NCI-H1105 (cell line): ENCODE measurements at regions not wholly inside any gene's neighbourhood (a gene's known extent, or its start where the extent isn't known, plus 50 kb on each side); places are given as distances from the start of the nearest gene placed in this dataset.

Source experiments
- DNase-seq: peaks from one replicate; lab custom pipeline; 2025; lab: John Stamatoyannopoulos, UW

DNA sequence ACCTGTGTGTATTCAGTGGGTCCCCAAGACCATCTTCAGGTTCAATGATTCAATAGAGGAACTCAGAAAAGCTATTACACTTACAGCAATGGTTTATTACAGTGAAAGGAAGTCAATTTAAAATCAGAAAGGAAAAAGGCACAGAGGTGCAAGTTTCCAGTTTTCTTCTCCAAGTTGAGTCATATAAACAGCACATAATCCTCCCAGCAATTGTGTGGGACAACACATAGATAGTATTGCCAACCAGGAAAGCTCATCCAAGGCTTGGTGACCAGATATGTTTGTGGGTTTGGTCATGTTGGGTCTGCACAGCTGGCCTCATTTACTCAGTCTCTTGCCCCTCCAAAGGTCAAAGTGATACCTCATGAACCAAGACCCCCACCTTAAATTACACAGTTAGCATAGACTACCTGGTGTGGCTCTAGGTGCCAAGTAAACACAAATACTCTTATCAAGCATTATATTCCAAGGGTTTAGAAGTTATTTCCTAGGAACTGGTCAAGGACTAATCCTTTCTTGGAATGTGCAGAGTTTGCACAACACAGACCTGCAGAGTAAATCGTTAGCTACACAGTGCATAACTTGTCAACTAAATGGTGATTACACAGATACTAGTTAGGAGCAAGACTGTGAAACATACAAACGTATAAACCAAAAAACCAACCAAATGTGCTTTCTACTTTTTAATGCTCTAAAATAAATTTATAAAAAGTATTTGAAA, 777.3 kb downstream of the PCDH18 start:
- DNase-seq = no peak

DNA sequence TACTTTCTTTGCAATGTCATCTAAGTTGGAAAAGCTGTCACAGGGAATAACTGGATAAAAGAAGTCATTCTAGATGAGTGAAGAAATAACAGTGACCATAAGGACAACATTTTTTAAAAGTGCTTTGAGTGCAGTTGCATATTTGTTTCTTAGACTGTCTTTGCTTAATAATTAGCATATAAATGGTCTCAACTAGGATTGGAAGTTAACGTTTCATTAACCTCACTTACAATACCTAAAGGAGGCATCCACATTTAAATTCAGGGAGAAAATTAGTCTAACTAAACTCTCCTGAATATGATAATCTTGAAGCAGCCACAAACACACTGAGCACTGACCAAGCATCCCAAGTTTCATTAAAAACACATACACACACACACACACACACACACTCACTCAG, 780.7 kb downstream of the PCDH18 start:
- no peak for DNase-seq

DNA sequence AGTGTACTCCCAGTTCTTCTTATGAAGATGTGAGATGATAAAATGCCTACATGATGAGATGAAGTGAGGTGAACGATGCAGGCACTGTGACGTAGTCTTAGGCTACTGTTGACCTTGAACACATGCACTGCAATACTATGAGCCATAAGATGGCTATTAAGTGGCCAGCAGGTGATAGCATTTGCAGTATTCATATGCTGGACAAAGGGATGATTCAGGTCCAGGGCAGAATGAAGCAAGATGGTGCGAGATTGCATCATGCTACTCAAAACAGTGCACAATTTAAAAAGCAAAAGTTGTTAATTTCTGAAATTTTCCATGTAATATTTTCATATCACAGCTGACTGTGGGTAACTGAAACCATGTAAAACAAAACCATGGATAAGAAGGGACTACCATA, 781.4 kb downstream of the PCDH18 start:
- DNase-seq = no peak

DNA sequence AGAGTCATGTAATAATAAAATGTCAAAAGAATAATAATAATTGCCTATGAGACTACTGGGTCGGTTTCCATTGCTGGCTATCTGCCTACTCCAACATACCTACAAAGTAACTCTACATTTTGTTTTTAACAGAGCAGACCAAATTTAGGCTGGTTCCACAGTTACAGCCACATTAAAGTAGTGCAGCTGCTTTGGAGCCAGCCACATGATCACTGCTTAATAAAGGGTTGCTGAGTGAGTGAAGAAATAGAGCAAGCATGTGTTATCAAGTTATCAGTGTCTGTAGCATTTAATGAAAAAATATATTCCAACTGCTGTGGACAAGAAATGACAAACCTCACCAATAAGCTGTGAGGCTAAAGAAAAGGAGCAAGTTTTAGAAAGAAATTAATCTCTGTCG, 782.3 kb downstream of the PCDH18 start:
- no peak for DNase-seq

DNA sequence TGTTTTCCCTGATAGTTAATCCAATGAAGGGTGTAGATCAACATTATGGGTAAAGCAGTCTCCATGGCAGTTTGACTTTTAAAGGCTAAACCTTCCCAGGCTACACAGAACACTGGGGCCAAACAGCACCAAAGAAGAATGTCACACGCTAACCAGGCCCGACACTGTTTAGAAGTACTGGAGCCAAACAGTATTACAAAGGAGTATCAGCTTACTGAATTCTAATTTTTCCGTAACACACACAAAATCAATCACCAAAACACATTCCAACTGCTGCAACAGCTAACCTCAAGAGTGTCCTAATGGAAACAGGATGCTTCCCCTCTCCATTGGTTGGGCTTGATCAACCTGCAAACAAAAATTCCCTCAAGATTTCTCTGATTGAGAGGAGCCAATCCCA, 783.5 kb downstream of the PCDH18 start:
- no peak for DNase-seq

DNA sequence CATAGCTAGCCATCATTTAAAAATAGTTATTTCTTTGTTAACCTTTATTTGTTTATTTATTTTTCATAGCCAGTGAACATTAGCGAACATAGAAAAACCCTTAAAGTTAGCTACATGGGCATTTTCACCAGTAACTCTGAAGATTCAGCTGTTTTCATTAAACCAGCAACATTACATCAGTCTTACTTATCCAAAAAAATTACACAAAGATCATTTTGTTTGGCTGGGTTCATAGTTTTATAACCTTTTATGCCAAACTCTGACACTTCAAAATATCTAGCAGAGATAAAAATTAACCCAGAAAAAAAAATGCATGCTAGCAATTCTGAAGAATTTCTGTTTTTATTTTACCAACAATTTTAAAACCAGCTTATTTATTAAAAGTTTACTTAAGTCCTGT, 784.1 kb downstream of the PCDH18 start:
- no peak for DNase-seq

DNA sequence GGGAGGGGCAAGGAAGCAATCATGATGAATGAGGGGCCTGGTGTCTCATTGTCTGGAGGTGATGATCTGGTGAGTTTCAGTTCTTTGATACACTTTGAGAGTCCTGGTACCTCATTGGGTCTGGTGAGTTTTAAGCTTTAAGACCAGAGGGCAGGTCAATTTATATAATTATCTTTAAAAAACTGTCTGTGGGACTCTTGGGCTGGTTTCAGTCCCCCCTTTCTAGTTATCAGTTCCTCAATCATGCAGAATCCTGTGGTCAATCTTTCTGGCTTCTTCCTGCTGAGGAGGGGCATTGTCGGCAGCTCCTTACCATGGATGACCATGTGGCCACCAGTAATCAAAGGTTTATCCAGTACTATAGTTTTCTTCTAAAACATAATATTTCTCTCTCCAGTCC, 789.1 kb downstream of the PCDH18 start:
- no peak for DNase-seq

DNA sequence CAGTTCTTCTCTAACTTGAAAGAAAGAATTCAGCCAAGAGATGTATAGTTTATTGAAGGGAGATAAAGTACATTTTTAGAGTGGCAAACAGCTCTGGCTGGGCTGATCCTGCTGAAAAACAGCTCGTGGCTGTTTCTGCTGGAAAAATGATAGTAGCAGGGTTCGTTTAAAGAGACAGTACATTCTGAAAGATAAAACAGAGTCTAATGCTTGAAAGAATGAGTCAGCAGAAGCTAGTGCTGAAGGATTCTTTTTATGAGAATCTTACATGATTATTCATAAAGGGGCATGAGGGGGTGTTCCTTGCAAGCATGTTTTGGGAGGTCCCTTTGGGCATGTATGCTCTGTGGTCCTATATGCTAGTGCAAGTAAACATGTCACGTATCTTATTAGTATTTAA, 790.0 kb downstream of the PCDH18 start:
- DNase-seq = no peak

DNA sequence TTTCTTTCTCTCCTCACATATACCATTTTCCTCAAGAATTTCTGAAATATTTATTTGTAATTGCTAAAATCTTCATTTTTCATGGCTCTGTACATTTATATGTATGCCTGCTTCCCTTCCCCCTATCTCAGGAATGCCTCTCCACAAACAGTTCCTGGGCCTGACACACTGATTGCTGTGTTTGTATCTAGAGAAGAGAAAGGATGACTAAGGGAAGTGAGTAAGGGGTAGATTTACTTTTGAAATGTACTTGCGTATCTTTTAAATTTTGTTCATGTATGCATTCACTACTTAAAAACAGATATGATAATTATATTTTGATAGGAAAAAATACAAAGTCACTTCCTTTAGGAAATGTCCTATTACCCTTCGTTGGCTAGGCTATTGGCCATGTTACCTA, 790.8 kb downstream of the PCDH18 start:
- DNase-seq = no peak

DNA sequence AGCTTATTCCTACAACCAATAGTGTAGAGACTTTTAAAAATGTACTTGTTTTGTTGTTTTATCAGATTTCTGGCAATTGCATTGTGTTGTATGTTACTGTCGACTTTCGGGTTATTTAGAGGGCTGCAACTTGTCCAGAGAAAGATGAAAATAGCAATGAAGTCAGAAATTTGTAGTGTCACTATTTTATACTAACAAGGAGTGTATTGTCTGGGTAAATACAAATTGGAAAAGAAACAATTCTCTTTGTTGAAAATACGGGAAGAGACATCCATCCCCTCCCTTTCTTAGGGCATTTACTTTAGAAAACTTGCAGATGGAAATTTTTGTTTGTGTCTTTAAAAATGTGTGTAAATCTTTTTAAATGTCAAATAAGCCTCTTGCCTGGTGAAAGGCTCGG, 792.0 kb downstream of the PCDH18 start:
- DNase-seq = no peak

DNA sequence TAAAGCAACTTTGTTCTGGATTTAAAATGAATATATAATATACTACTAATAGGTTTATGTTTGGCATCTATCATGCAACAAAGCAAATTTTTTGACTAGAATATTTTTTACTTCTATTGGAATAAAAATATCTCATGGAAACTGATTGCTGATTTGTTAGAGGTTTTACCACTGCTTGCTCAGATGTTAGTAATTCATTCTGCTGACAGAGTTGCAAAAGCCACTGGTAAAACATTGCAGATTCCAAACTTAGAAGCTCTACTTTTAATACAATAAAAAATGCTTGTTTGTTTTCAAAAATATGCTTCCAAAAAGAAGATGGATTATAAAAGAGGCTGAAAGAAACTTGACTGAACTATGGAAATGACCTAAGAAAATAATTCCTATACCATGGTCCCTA, 795.2 kb downstream of the PCDH18 start:
- no peak for DNase-seq

DNA sequence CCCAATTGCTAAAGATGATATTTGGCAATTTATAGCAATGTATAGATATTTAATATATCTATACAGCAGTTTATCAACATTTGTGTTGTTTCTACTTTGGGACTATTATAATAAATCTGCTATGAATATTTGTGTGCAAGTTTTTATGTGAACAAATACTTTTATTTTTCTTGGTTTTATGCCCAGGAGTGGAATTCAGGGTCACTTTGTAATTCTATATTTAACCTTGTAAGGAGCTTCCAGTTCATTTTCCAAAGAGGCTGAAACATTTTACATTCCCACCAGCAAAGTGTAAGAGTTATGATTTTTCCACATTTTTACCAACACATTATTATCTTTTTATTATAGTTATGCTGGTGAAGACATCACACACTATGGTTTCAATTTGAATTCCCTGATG, 801.3 kb downstream of the PCDH18 start:
- no peak for DNase-seq

DNA sequence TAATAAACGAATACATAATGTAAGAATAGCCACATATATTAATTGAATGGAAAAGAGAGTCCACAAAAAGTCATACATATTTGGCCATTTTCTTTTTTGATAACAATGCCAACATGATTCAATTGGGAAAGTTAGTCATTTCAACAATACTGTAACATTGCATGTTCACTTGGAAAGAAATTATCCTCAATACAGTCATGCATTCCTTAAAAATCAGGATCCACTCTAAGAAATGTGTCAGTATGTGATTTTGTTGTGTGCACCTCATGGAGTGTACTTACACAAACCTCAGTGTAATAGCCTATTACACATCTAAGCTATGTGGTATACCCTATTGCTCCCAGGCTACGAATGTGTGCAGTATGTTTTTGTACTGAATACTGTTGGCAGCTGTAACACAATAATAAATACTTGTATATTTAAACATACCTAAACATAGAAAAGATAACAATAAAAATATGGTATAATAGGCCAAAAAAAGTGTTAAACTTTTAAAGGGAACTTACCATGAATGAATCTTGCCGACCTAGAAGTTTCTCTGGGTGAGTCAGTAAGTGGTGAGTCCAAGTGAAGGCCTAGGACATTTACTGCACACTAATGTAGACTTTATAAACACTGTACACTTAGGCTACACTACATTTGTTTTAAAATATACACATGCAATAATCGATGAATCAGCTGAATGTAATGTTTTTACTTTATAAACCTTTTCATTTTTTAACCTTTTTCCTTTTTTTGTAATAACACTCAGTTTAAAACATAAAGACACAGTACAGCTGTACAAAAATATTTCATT, 806.8 kb downstream of the PCDH18 start:
- no peak for DNase-seq

DNA sequence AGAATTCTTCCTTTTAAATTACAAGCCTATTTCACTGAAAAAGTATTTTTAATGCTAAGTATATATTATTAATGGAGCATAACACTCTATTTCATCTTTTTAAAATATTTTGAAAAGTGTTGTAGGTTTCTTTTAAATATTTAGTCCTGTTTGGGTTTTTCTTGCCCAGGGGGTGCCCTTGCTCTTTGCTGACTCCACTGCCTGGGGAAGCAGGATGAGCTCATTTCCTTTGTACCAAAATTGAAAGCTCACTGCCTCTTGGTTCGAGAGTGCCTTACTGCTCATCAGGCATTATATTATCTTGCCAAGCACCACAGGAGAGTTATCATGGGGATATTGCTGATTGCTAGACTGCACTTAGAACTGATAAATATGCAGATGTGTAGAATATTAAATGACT, 819.2 kb downstream of the PCDH18 start:
- DNase-seq = no peak

DNA sequence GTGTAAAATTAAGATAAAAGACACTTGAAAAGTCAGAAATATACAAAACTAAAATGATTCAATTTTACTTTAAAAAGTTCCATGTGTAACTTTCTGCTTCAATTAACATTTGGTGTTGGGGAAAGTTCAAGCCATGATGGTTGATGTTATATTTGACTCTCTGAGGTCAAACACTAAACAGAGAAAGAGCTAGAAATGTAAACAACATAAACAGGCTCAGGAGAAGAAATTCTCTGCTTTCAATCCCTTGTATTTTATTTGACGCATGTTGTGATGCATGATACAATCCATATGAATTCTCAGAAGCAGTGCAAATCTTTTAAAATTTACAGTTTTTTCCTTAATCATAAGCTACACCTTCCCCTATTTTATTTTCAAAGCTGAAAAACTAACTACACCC, 822.4 kb downstream of the PCDH18 start:
- no peak for DNase-seq

DNA sequence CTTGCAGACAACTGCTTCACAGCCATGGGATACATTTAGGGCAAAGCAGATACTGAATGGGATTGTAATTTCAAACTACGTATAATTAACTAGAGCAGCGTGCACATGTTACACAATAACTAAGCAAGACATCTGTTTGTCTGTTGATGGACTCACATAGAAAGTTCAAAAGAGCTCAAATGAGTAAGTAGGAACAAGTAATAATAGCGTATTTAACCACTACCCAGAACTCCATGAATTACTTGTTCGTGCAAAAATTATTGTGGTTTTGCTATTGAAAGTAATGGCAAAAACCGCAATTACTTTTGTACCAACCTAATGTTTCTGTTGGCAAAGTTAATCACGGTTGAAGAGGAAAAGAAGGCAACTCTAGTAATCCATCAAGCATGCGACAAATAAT, 825.4 kb downstream of the PCDH18 start:
- DNase-seq = no peak

DNA sequence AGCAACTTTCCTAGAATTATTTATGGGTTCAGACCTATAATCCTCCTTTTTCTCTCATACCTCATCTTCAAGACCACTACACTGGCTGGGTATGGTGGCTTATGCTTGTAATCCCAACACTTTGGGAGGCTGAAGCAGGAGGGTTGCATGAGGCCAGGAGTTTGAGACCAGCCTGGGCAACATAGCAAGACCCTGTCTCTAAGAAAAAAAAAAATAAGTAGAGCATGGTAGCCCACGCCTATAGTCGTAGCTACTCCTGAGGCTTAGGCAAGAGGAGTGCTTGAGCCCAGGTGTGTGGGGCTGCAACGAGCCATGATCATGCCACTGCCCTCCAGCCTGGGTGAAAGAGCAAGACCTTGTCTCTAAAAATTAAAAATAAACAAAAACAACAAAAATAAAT, 832.4 kb downstream of the PCDH18 start:
- DNase-seq = no peak

DNA sequence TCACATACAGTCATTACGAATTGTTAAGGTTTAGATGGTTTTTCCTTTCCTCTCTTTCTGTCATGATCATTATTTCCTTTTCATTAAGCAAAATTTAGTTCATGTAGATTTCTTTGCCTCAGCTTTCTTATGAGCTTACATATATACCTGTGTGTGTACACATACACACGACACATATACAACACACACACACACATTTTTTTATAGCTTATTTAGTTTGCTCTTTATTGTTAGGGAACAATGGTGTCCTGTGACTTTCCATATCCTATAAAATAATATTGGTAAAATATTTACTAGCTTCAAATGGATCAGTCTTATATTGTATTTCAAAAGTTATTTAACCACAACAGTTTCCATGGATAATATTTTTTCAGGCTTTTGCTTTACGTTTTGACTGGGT, 840.7 kb downstream of the PCDH18 start:
- DNase-seq = no peak

DNA sequence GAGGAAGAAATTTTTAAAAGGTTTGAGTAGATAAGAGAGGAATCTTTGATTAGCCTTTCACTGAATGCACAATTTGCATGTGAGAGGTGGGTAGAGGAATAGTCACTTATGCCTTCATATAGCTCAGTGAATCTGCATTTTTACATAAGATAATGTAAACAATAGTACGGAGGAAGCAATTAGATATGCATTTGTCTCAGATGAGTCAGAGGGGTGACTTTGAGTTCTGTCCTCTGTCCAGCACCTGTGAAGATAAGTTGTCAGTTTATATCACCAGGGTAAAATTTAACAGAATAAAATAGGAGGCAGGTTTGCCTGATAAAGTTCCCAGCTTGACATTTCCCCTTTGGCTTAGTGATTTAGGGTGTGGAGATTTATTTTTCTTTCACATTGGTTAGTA, 841.9 kb downstream of the PCDH18 start:
- DNase-seq = no peak

DNA sequence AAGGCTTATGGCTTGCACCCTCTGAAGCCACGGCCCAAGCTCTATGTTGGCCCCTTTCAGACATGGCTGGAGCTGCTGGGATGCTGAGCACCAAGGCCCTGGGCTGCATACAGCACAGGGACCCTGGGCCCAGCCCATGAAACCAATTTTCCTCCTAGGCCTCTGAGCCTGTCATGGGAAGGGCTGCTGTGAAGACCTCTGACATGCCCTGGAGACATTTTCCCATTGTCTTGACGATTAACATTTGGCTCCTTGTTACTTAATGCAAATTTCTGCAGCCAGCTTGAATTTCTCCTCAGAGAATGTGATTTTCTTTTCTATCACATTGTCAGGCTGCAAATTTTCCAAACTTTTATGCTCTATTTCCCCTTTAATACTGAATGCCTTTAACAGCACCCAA, 844.7 kb downstream of the PCDH18 start:
- no peak for DNase-seq

DNA sequence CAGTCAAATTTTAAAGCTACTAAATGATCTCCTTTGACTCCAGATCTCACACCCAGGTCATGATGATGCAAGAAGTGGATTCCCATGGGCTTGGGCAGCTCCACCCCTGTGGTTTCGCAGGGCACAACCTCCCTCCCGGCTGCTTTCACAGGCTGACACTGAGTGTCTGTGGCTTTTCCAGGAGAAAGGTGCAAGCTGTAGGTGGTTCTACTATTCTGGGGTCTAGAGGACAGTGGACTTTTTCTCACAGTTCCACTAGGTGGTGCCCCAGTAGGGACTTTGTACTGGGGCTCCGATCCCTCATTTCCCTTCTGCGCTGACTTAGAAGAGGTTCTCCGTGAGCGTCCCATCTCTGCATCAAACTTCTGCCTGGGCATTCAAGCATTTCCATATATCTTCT, 845.2 kb downstream of the PCDH18 start:
- no peak for DNase-seq

DNA sequence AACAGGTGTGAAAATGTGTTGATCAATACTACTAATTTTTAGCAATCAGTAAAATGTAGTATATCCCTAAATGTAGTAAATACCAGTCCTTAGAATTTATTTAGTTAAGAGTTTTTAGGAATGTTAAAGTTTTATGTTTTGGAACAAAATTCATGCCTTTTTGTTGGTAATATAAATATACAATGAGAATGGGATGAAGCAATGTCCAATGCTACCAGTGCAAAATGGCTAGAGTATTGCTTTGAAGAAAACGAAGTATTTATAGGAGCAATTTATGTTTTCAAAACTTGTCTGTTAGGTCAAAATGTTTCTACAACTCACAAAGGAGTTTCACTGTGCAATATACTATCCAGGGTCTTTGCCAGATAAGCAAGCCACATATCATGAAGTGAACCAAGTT, 851.5 kb downstream of the PCDH18 start:
- no peak for DNase-seq

DNA sequence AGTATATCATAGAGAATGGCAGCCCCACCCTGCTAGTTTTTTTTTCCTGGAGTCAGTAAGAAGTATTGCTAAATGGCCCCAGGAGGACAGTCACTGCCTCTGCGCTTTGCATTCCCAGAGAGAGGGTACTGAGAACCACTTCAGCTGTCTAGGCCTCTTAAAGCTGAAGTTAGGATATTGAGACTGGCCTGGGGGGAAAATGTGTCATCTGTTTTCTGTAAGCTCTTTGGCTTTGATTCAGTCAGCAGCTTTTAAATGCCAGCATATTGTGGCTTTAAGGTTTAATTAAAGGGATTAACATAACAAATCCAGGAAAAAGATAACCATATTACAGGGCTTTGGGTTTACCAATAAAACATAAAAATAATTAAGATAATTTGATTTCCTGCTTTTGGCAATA, 852.0 kb downstream of the PCDH18 start:
- no peak for DNase-seq

DNA sequence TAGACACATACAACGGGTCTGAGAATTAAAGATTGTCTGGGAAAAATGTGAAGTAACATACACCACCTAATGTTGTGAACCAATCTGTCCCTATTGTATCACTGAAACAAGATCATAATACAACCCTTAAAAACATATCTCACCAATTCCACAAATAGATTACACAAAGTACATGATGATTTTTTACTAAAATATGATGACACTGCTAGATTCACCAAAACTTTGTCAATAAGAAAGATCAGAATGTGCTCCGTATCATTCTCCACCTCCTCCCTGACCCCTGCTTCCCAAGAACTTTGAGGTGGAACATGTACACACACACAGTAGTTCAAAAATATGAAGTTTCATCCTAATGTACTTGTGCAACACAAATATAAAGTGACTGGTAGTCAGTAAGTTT, 862.0 kb downstream of the PCDH18 start:
- DNase-seq = no peak
